SK-N-SH treated with all-trans-retinoic acid at 6 μM for 48 hours (cell line): ENCODE measurements at regions not wholly inside any gene's neighbourhood (a gene's known extent, or its start where the extent isn't known, plus 50 kb on each side); places are given as distances from the start of the nearest gene placed in this dataset.

Experiments used
- ARNTL ChIP-seq: fragments of 450-650 bp; formaldehyde crosslinking; IDR thresholded peaks from 2 replicates; pipeline ENCODE4 v1.5.0; 2020; ENCODE audit warnings: low read depth, mild to moderate bottlenecking, moderate library complexity, borderline replicate concordance
- OSR1 ChIP-seq: fragments of 250-450 bp; sonication (Bioruptor Pico); IDR thresholded peaks from 2 replicates; pipeline ENCODE4 v1.8.0; 2022; ENCODE audit warnings: moderate library complexity, mild to moderate bottlenecking, inconsistent platforms
- PATZ1 ChIP-seq: fragments of 250-450 bp; sonication (Bioruptor Pico); IDR thresholded peaks from 2 replicates; pipeline ENCODE4 v1.8.0; 2020; ENCODE audit warnings: mild to moderate bottlenecking, moderate library complexity, borderline replicate concordance
- POU6F1 ChIP-seq: fragments of 250-450 bp; sonication (Bioruptor Pico); IDR thresholded peaks from 2 replicates; pipeline ENCODE4 v1.8.0; 2021; ENCODE audit warnings: low read depth, mild to moderate bottlenecking, moderate library complexity, borderline replicate concordance
- ZFP3 ChIP-seq: fragments of 250-450 bp; sonication (Bioruptor Pico); IDR thresholded peaks from 2 replicates; pipeline ENCODE4 v1.5.0; 2020; ENCODE audit warnings: mild to moderate bottlenecking, moderate library complexity
- ZFP30 ChIP-seq: fragments of 450-650 bp; formaldehyde crosslinking; IDR thresholded peaks from 2 replicates; pipeline ENCODE4 v1.5.0; 2022; ENCODE audit warnings: mild to moderate bottlenecking, moderate library complexity
- ZNF565 ChIP-seq: fragments of 450-650 bp; formaldehyde crosslinking; conservative IDR thresholded peaks from 2 replicates; pipeline ENCODE4 v1.5.0; 2020; ENCODE audit warnings: low read depth, mild to moderate bottlenecking, moderate library complexity
- ZNF8 ChIP-seq: fragments of 450-650 bp; formaldehyde crosslinking; IDR thresholded peaks from 2 replicates; pipeline ENCODE4 v1.5.0; 2020; ENCODE audit warnings: mild to moderate bottlenecking, moderate library complexity

GRCh38 chr7:53214463-53214862 is 179.0 kb downstream of the POM121L12 start:
- TF ChIP-seq ARNTL (CRISPR knock-in tag) = no peak
- no peak for TF ChIP-seq PATZ1
- TF ChIP-seq ZFP3 (CRISPR knock-in tag) = no peak
- TF ChIP-seq ZFP30 (CRISPR knock-in tag) = no peak
- no peak for TF ChIP-seq ZNF565
- TF ChIP-seq ZNF8 (CRISPR knock-in tag) = no peak
- no peak for TF ChIP-seq OSR1 (CRISPR knock-in tag)
- no peak for TF ChIP-seq POU6F1 (CRISPR knock-in tag)
